WTC11 (cell line): ENCODE measurements at regions not wholly inside any gene's neighbourhood (a gene's known extent, or its start where the extent isn't known, plus 50 kb on each side); places are given as distances from the start of the nearest gene placed in this dataset.

Experiments used
- ATAC-seq: fragments of 200-7000 bp; cut with Tn5 transposase; 2 replicates; pipeline ENCODE4 v1.10.0; 2021; ENCODE audit warnings: mild to moderate bottlenecking, moderate library complexity
- CTCF ChIA-PET: fragments of 300-600 bp; sonication (Branson Sonifier 250); formaldehyde crosslinking; loops from one replicate; lab custom pipeline; 2021; ENCODE audit warnings: antibody characterized with exemption; lab: Charles Lee
- POLR2A ChIA-PET: fragments of 350-600 bp; sonication (Branson Sonifier 250); formaldehyde crosslinking; loops from one replicate; lab custom pipeline; 2021; ENCODE audit warnings: antibody characterized with exemption; lab: Charles Lee
- DNase-seq: peaks from one replicate; pipeline ENCODE4 v3.0.0; 2021; ENCODE audit warnings: low spot score
- H3K27ac Mint-ChIP-seq: 2 replicates; pipeline ENCODE4 v1.8.0; 2021; ENCODE audit warnings: mixed read lengths
- H3K27me3 Mint-ChIP-seq: 2 replicates; pipeline ENCODE4 v1.8.0; 2021; ENCODE audit warnings: low read depth, mild to moderate bottlenecking, moderate library complexity, mixed read lengths
- H3K36me3 Mint-ChIP-seq: 2 replicates; pipeline ENCODE4 v1.8.0; 2021; ENCODE audit warnings: mixed read lengths
- H3K4me1 Mint-ChIP-seq: 2 replicates; pipeline ENCODE4 v1.8.0; 2022; ENCODE audit warnings: mixed read lengths
- H3K4me3 Mint-ChIP-seq: 2 replicates; pipeline ENCODE4 v1.8.0; 2021; ENCODE audit warnings: mild to moderate bottlenecking, moderate library complexity, mixed read lengths
- H3K9me3 Mint-ChIP-seq: 2 replicates; pipeline ENCODE4 v1.8.0; 2021; ENCODE audit warnings: mixed read lengths
- ATF6 ChIP-seq: sonication (generic); formaldehyde crosslinking; IDR thresholded peaks from 2 replicates; pipeline ENCODE4 v1.8.1; 2023; ENCODE audit warnings: mild to moderate bottlenecking, missing genetic modification reagents
- CBFB ChIP-seq: sonication (generic); formaldehyde crosslinking; IDR thresholded peaks from 2 replicates; pipeline ENCODE4 v1.8.1; 2022; ENCODE audit warnings: mild to moderate bottlenecking, low read depth, missing genetic modification reagents
- E2F1 ChIP-seq: sonication (generic); formaldehyde crosslinking; IDR thresholded peaks from 2 replicates; pipeline ENCODE4 v1.8.0; 2022; ENCODE audit warnings: mild to moderate bottlenecking, missing genetic modification reagents
- E2F5 ChIP-seq: sonication (generic); formaldehyde crosslinking; IDR thresholded peaks from 2 replicates; pipeline ENCODE4 v1.8.1; 2022; ENCODE audit warnings: mild to moderate bottlenecking, moderate library complexity, missing genetic modification reagents
- FOXJ3 ChIP-seq: sonication (generic); formaldehyde crosslinking; IDR thresholded peaks from 2 replicates; pipeline ENCODE4 v1.9.0; 2021; ENCODE audit warnings: missing genetic modification reagents, mild to moderate bottlenecking, borderline replicate concordance
- GRHL2 ChIP-seq: fragments of 250-450 bp; sonication (Bioruptor Pico); IDR thresholded peaks from 2 replicates; pipeline ENCODE4 v1.8.0; 2022; ENCODE audit warnings: mild to moderate bottlenecking, moderate library complexity; ENCODE audit not compliant: insufficient replicate concordance, severe bottlenecking
- HMGA2 ChIP-seq: fragments of 250-450 bp; sonication (Bioruptor Pico); IDR thresholded peaks from 2 replicates; pipeline ENCODE4 v1.4.0; 2021; ENCODE audit warnings: mild to moderate bottlenecking, moderate library complexity
- IRF1 ChIP-seq: sonication (generic); formaldehyde crosslinking; IDR thresholded peaks from 2 replicates; pipeline ENCODE4 v1.8.0; 2023; ENCODE audit warnings: missing genetic modification reagents
- JAZF1 ChIP-seq: fragments of 250-450 bp; sonication (Bioruptor Pico); IDR thresholded peaks from 2 replicates; pipeline ENCODE4 v1.9.0; 2021; ENCODE audit warnings: moderate library complexity, mild to moderate bottlenecking, inconsistent platforms
- KAT7 ChIP-seq: sonication (generic); formaldehyde crosslinking; IDR thresholded peaks from 2 replicates; pipeline ENCODE4 v1.8.1; 2023; ENCODE audit warnings: missing genetic modification reagents, mild to moderate bottlenecking, borderline replicate concordance
- MLX ChIP-seq: sonication (generic); formaldehyde crosslinking; IDR thresholded peaks from 2 replicates; pipeline ENCODE4 v1.8.1; 2023; ENCODE audit warnings: mild to moderate bottlenecking, missing genetic modification reagents, moderate library complexity
- PREB ChIP-seq: sonication (generic); formaldehyde crosslinking; IDR thresholded peaks from 2 replicates; pipeline ENCODE4 v1.8.1; 2022; ENCODE audit warnings: mild to moderate bottlenecking, missing genetic modification reagents, moderate library complexity, borderline replicate concordance
- PRRX2 ChIP-seq: fragments of 250-450 bp; sonication (Bioruptor Pico); IDR thresholded peaks from 2 replicates; pipeline ENCODE4 v1.8.0; 2021; ENCODE audit warnings: mild to moderate bottlenecking
- RELA ChIP-seq: sonication (generic); formaldehyde crosslinking; IDR thresholded peaks from 2 replicates; pipeline ENCODE4 v1.8.1; 2022; ENCODE audit warnings: missing genetic modification reagents, mild to moderate bottlenecking, borderline replicate concordance
- RORB ChIP-seq: fragments of 250-450 bp; sonication (Bioruptor Pico); IDR thresholded peaks from 2 replicates; pipeline ENCODE4 v1.9.0; 2021; ENCODE audit warnings: mild to moderate bottlenecking
- TCF7 ChIP-seq: sonication (generic); formaldehyde crosslinking; IDR thresholded peaks from 2 replicates; pipeline ENCODE4 v1.8.0; 2022; ENCODE audit warnings: mild to moderate bottlenecking, low read depth, missing genetic modification reagents, moderate library complexity
- USF2 ChIP-seq: sonication (generic); formaldehyde crosslinking; IDR thresholded peaks from 2 replicates; pipeline ENCODE4 v1.8.1; 2023; ENCODE audit warnings: mild to moderate bottlenecking, missing genetic modification reagents, moderate library complexity
- ZBTB43 ChIP-seq: sonication (generic); formaldehyde crosslinking; IDR thresholded peaks from 2 replicates; pipeline ENCODE4 v1.8.1; 2023; ENCODE audit warnings: mild to moderate bottlenecking, missing genetic modification reagents
- ZNF138 ChIP-seq: sonication (generic); formaldehyde crosslinking; conservative IDR thresholded peaks from 2 replicates; pipeline ENCODE4 v1.8.1; 2022; ENCODE audit warnings: mild to moderate bottlenecking, moderate library complexity, missing genetic modification reagents
- ZNF671 ChIP-seq: fragments of 250-450 bp; sonication (Bioruptor Pico); IDR thresholded peaks from 2 replicates; pipeline ENCODE4 v1.8.0; 2021; ENCODE audit warnings: mild to moderate bottlenecking

GRCh38 chr7:68684246-68684839 is 913.9 kb upstream of the AUTS2 start:
- ATAC-seq, result no peak
- H3K9me3 Mint-ChIP-seq, result no peaks in the 10 kb centered on the region
- peaks cover 37% of the 10 kb centered on the region for H3K4me1 Mint-ChIP-seq
- no peak for DNase-seq
- H3K27me3 Mint-ChIP-seq, result no peaks in the 10 kb centered on the region
- no peak overlapping the region for H3K4me3 Mint-ChIP-seq
- no peaks in the 10 kb centered on the region for H3K36me3 Mint-ChIP-seq
- ChIA-PET POLR2A (interaction anchor here (0.7 kb wide), 1 partner anchor 513 kb away, joined by 3 read pairs; no protein-coding TSS in a partner anchor), CTCF (no interaction called here)
- H3K27ac Mint-ChIP-seq, result no peak overlapping the region
- TF ChIP-seq PREB (CRISPR knock-in tag), result no peak
- TF ChIP-seq ZNF671, result no peak
- TF ChIP-seq MLX, result no peak
- no peak for TF ChIP-seq RORB (CRISPR knock-in tag)
- TF ChIP-seq ZNF138 (CRISPR knock-in tag), result no peak
- no peak for TF ChIP-seq PRRX2 (CRISPR knock-in tag)
- TF ChIP-seq E2F1 (CRISPR knock-in tag), result no peak
- no peak for TF ChIP-seq ATF6 (CRISPR knock-in tag)
- no peak for TF ChIP-seq USF2
- TF ChIP-seq RELA (CRISPR knock-in tag), result no peak
- TF ChIP-seq, all 79 proteins: peak for 0

GRCh38 chr7:68684996-68685395 is 913.3 kb upstream of the AUTS2 start:
- TF ChIP-seq E2F5 (CRISPR knock-in tag) (no peak), JAZF1 (CRISPR knock-in tag) (no peak), CBFB (CRISPR knock-in tag) (no peak)
- DNase-seq (no peak), ATAC-seq (no peak)
- CTCF ChIA-PET, result no interaction called here
- H3K27me3 Mint-ChIP-seq, result no peaks in the 10 kb centered on the region
- peaks cover 39% of the 10 kb centered on the region for H3K4me1 Mint-ChIP-seq
- no peaks in the 10 kb centered on the region for H3K9me3 Mint-ChIP-seq
- no peak overlapping the region for H3K27ac Mint-ChIP-seq
- POLR2A ChIA-PET, result interaction anchor here (0.7 kb wide), 1 partner anchor 514 kb away, joined by 3 read pairs; no protein-coding TSS in a partner anchor
- no peak overlapping the region for H3K4me3 Mint-ChIP-seq
- no peaks in the 10 kb centered on the region for H3K36me3 Mint-ChIP-seq

GRCh38 chr7:68688416-68689086 is 909.7 kb upstream of the AUTS2 start:
- peaks cover 37% of the 10 kb centered on the region for H3K4me1 Mint-ChIP-seq
- H3K9me3 Mint-ChIP-seq, result peaks cover 18% of the 10 kb centered on the region
- H3K4me3 Mint-ChIP-seq, result peak overlapping the region; percentile 2; the same call in 1 of the 2 replicates
- peak overlapping the region; percentile 59; the same call in 1 of the 2 replicates for H3K27ac Mint-ChIP-seq
- peaks cover 6% of the 10 kb centered on the region for H3K36me3 Mint-ChIP-seq
- no peaks in the 10 kb centered on the region; the same call in 1 of the 2 replicates for H3K27me3 Mint-ChIP-seq
- ChIA-PET POLR2A (no interaction called here), CTCF (no interaction called here)
- peak; percentile 15 for DNase-seq
- peak; percentile 78 for ATAC-seq
- TF ChIP-seq FOXJ3 (CRISPR knock-in tag) (no peak), IRF1 (CRISPR knock-in tag) (no peak), HMGA2 (CRISPR knock-in tag) (no peak), KAT7 (CRISPR knock-in tag) (no peak), ZBTB43 (CRISPR knock-in tag) (no peak), GRHL2 (CRISPR knock-in tag) (no peak), TCF7 (CRISPR knock-in tag) (no peak)
